SK-N-SH treated with all-trans-retinoic acid at 6 μM for 48 hours (cell line): ENCODE measurements at regions not wholly inside any gene's neighbourhood (a gene's known extent, or its start where the extent isn't known, plus 50 kb on each side); places are given as distances from the start of the nearest gene placed in this dataset.

Source experiments
- ATAC-seq: fragments of 200-7000 bp; cut with Tn5 transposase; 3 replicates; pipeline ENCODE4 v1.9.1; 2020; ENCODE audit warnings: mild to moderate bottlenecking, moderate library complexity
- ARNTL ChIP-seq: fragments of 450-650 bp; formaldehyde crosslinking; IDR thresholded peaks from 2 replicates; pipeline ENCODE4 v1.5.0; 2020; ENCODE audit warnings: low read depth, mild to moderate bottlenecking, moderate library complexity, borderline replicate concordance
- BACH2 ChIP-seq: fragments of 250-450 bp; sonication (Bioruptor Pico); IDR thresholded peaks from 2 replicates; pipeline ENCODE4 v1.9.0; 2021; ENCODE audit warnings: mild to moderate bottlenecking, borderline replicate concordance
- CSDC2 ChIP-seq: fragments of 250-450 bp; sonication (Bioruptor Pico); IDR thresholded peaks from 2 replicates; pipeline ENCODE4 v1.5.0; 2020; ENCODE audit warnings: mild to moderate bottlenecking, moderate library complexity
- ESRRG ChIP-seq: fragments of 250-450 bp; sonication (Bioruptor Pico); IDR thresholded peaks from 2 replicates; pipeline ENCODE4 v1.6.1; 2021; ENCODE audit warnings: mild to moderate bottlenecking
- GLIS3 ChIP-seq: fragments of 250-450 bp; sonication (Bioruptor Pico); IDR thresholded peaks from 2 replicates; pipeline ENCODE4 v1.5.0; 2020; ENCODE audit warnings: mild to moderate bottlenecking, moderate library complexity
- ISL1 ChIP-seq: fragments of 250-450 bp; sonication (Bioruptor Pico); IDR thresholded peaks from 2 replicates; pipeline ENCODE4 v2.1.2; 2022; ENCODE audit warnings: mild to moderate bottlenecking, moderate library complexity
- OSR1 ChIP-seq: fragments of 250-450 bp; sonication (Bioruptor Pico); IDR thresholded peaks from 2 replicates; pipeline ENCODE4 v1.8.0; 2022; ENCODE audit warnings: moderate library complexity, mild to moderate bottlenecking, inconsistent platforms
- PPARA ChIP-seq: fragments of 250-450 bp; sonication (Bioruptor Pico); IDR thresholded peaks from 2 replicates; pipeline ENCODE4 v1.5.0; 2020; ENCODE audit warnings: mild to moderate bottlenecking, borderline replicate concordance
- RARB ChIP-seq: fragments of 250-450 bp; sonication (Bioruptor Pico); IDR thresholded peaks from 2 replicates; pipeline ENCODE4 v1.8.0; 2021; ENCODE audit warnings: mild to moderate bottlenecking, moderate library complexity
- SNAI2 ChIP-seq: fragments of 250-450 bp; sonication (Bioruptor Pico); IDR thresholded peaks from 2 replicates; pipeline ENCODE4 v1.5.0; 2020; ENCODE audit warnings: mild to moderate bottlenecking, moderate library complexity
- TCF4 ChIP-seq: fragments of 250-450 bp; sonication (Bioruptor Pico); IDR thresholded peaks from 2 replicates; pipeline ENCODE4 v1.8.0; 2021; ENCODE audit warnings: mild to moderate bottlenecking, moderate library complexity, borderline replicate concordance
- TOX ChIP-seq: fragments of 250-450 bp; sonication (Bioruptor Pico); IDR thresholded peaks from 2 replicates; pipeline ENCODE4 v1.8.0; 2021; ENCODE audit warnings: mild to moderate bottlenecking, moderate library complexity, borderline replicate concordance
- ZC3H10 ChIP-seq: fragments of 250-450 bp; sonication (Bioruptor Pico); IDR thresholded peaks from 2 replicates; pipeline ENCODE4 v1.5.1; 2021; ENCODE audit warnings: mild to moderate bottlenecking, moderate library complexity
- ZFP3 ChIP-seq: fragments of 250-450 bp; sonication (Bioruptor Pico); IDR thresholded peaks from 2 replicates; pipeline ENCODE4 v1.5.0; 2020; ENCODE audit warnings: mild to moderate bottlenecking, moderate library complexity
- ZFP30 ChIP-seq: fragments of 450-650 bp; formaldehyde crosslinking; IDR thresholded peaks from 2 replicates; pipeline ENCODE4 v1.5.0; 2022; ENCODE audit warnings: mild to moderate bottlenecking, moderate library complexity
- ZNF565 ChIP-seq: fragments of 450-650 bp; formaldehyde crosslinking; conservative IDR thresholded peaks from 2 replicates; pipeline ENCODE4 v1.5.0; 2020; ENCODE audit warnings: low read depth, mild to moderate bottlenecking, moderate library complexity
- ZNF70 ChIP-seq: fragments of 450-650 bp; formaldehyde crosslinking; IDR thresholded peaks from 2 replicates; pipeline ENCODE4 v1.5.0; 2020; ENCODE audit warnings: mild to moderate bottlenecking, moderate library complexity
- ZNF8 ChIP-seq: fragments of 450-650 bp; formaldehyde crosslinking; IDR thresholded peaks from 2 replicates; pipeline ENCODE4 v1.5.0; 2020; ENCODE audit warnings: mild to moderate bottlenecking, moderate library complexity
- TF ChIP-seq, protein P1 (sequence below): fragments of 250-450 bp; sonication (Bioruptor Pico); IDR thresholded peaks from 2 replicates; pipeline ENCODE4 v1.8.0; 2020; ENCODE audit warnings: mild to moderate bottlenecking, moderate library complexity, borderline replicate concordance
- TF ChIP-seq, protein P2 (sequence below): fragments of 250-450 bp; sonication (Bioruptor Pico); IDR thresholded peaks from 2 replicates; pipeline ENCODE4 v1.5.1; 2020; ENCODE audit warnings: low read depth, mild to moderate bottlenecking, moderate library complexity
- TF ChIP-seq, protein P3 (sequence below): fragments of 250-450 bp; sonication (Bioruptor Pico); IDR thresholded peaks from 2 replicates; pipeline ENCODE4 v1.8.0; 2021; ENCODE audit warnings: low read depth, mild to moderate bottlenecking, moderate library complexity, borderline replicate concordance

DNA sequence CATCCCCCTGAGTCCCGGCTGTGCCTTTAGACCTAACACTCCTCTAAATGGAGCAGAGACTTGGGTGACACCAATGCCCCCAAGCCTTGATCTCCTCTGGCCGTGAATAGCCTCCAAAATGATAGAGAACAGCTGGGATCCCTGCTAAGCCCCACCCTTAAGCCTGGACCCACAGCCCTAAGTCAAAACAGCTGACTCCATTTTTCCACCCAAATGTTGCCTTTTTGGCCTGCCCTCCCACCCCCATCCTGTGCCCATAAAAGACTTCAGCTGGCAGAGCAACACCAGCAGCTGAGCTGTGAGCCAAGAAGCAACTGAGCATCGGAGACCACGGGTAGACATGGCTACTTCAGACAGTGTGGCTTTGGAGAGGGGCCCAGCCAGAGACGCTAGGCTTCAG is 420.8 kb downstream of the NPHP4 start:
- no peak for TF ChIP-seq OSR1 (CRISPR knock-in tag)
- TF ChIP-seq, protein P1, sequence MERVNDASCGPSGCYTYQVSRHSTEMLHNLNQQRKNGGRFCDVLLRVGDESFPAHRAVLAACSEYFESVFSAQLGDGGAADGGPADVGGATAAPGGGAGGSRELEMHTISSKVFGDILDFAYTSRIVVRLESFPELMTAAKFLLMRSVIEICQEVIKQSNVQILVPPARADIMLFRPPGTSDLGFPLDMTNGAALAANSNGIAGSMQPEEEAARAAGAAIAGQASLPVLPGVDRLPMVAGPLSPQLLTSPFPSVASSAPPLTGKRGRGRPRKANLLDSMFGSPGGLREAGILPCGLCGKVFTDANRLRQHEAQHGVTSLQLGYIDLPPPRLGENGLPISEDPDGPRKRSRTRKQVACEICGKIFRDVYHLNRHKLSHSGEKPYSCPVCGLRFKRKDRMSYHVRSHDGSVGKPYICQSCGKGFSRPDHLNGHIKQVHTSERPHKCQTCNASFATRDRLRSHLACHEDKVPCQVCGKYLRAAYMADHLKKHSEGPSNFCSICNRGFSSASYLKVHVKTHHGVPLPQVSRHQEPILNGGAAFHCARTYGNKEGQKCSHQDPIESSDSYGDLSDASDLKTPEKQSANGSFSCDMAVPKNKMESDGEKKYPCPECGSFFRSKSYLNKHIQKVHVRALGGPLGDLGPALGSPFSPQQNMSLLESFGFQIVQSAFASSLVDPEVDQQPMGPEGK (CRISPR knock-in tag): no peak
- TF ChIP-seq RARB (CRISPR knock-in tag): no peak
- TF ChIP-seq ESRRG (CRISPR knock-in tag): no peak
- TF ChIP-seq SNAI2: no peak
- no peak for ATAC-seq

DNA sequence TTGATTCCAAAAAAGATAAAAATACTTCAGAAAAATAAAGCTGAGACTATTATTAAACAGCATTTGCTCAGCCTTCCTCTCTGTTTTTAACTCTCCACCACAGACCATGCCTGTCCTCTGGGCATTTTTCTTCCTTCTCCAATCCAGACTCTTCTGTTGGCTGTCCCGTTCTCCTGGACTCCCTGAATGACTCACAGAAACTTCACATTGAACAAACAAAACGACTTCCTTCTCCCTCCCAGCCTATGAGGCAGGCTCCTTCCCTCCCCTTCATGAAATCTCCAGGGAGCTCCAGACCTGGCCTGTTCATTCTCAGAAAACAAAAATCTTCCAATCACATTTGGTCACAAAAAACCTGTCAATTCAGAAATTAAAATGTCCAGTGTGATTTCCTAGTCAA is 421.3 kb downstream of the NPHP4 start:
- TF ChIP-seq SNAI2 (no peak), OSR1 (CRISPR knock-in tag) (no peak), TCF4 (no peak), BACH2 (no peak), PPARA (CRISPR knock-in tag) (no peak)
- ATAC-seq: no peak

DNA sequence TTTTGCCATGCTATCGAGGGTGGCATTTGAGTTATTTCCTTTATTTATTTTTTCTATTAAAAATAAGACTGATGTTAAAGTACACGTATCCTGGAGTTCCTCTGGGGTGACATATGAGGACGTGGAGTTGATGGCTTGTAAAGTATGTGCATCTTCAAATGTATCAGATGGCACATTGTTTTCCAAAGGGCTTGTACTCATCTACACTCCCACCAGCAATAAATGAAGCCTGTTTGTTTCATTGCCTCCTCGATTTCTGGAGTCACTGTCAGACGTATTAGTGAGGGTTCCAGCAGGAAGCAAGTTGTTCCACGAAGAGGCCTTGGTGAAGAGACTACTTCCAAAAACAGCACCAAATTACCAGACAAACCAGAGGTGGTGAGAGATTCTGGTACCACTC is 423.9 kb downstream of the NPHP4 start:
- ATAC-seq: no peak
- TF ChIP-seq TOX (CRISPR knock-in tag) (no peak), ZFP3 (CRISPR knock-in tag) (no peak), ZC3H10 (CRISPR knock-in tag) (no peak), ARNTL (CRISPR knock-in tag) (no peak), CSDC2 (CRISPR knock-in tag) (no peak), OSR1 (CRISPR knock-in tag) (no peak), ZFP30 (CRISPR knock-in tag) (no peak), GLIS3 (CRISPR knock-in tag) (no peak), ISL1 (CRISPR knock-in tag) (no peak), PPARA (CRISPR knock-in tag) (no peak), RARB (CRISPR knock-in tag) (no peak), TCF4 (no peak), ZNF565 (CRISPR knock-in tag) (no peak)
- TF ChIP-seq, protein P2, sequence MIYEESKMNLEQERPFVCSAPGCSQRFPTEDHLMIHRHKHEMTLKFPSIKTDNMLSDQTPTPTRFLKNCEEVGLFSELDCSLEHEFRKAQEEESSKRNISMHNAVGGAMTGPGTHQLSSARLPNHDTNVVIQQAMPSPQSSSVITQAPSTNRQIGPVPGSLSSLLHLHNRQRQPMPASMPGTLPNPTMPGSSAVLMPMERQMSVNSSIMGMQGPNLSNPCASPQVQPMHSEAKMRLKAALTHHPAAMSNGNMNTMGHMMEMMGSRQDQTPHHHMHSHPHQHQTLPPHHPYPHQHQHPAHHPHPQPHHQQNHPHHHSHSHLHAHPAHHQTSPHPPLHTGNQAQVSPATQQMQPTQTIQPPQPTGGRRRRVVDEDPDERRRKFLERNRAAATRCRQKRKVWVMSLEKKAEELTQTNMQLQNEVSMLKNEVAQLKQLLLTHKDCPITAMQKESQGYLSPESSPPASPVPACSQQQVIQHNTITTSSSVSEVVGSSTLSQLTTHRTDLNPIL (CRISPR knock-in tag): no peak
- TF ChIP-seq, protein P3, sequence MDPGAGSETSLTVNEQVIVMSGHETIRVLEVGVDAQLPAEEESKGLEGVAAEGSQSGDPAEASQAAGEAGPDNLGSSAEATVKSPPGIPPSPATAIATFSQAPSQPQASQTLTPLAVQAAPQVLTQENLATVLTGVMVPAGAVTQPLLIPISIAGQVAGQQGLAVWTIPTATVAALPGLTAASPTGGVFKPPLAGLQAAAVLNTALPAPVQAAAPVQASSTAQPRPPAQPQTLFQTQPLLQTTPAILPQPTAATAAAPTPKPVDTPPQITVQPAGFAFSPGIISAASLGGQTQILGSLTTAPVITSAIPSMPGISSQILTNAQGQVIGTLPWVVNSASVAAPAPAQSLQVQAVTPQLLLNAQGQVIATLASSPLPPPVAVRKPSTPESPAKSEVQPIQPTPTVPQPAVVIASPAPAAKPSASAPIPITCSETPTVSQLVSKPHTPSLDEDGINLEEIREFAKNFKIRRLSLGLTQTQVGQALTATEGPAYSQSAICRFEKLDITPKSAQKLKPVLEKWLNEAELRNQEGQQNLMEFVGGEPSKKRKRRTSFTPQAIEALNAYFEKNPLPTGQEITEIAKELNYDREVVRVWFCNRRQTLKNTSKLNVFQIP (CRISPR knock-in tag): no peak

DNA sequence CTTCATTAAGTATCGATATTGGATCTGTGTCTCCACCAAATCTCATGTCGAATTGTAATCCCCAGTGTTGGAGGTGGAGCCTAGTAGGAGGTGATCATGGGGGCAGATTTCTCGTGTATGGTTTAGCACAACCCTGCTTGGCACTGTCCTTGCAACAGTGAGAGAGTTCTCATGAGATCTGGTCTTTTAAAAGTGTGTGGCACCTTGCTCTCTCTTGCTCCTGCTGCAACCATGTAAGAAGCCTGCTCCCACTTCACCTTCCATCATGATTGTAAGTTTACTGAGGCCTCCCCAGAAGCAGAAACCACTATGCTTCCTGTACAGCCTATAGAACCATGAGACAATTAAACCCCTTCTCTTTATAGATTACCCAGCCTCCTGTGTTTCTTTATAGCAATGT is 424.4 kb downstream of the NPHP4 start:
- TF ChIP-seq SNAI2 (no peak), ZC3H10 (CRISPR knock-in tag) (no peak), TOX (CRISPR knock-in tag) (no peak), ZFP30 (CRISPR knock-in tag) (no peak), ZNF70 (CRISPR knock-in tag) (no peak), GLIS3 (CRISPR knock-in tag) (no peak), ZNF8 (CRISPR knock-in tag) (no peak), BACH2 (no peak), ZNF565 (CRISPR knock-in tag) (no peak)
- TF ChIP-seq, protein P1 (CRISPR knock-in tag): no peak
- TF ChIP-seq, protein P3 (CRISPR knock-in tag): no peak
- no peak for ATAC-seq
